ENCODE measurements at regions not wholly inside any gene's neighbourhood (a gene's known extent, or its start where the extent isn't known, plus 50 kb on each side); places are given as distances from the start of the nearest gene placed in this dataset.

- DNase-seq, result no peak
These were observed 288.6 kb downstream of the BAMBI start for GRCh38 chr10:28965937-28966336.

- peak; percentile 10 for DNase-seq
These were observed 289.7 kb downstream of the BAMBI start for GRCh38 chr10:28967031-28967430.

- DNase-seq, result no peak
These were observed 292.1 kb downstream of the BAMBI start for GRCh38 chr10:28969413-28969812.

- no peak for DNase-seq
These were observed 292.9 kb downstream of the BAMBI start for GRCh38 chr10:28970231-28970630.

- no peak for DNase-seq
These were observed 293.9 kb downstream of the BAMBI start for GRCh38 chr10:28971255-28971654.

GRCh38 chr10:28971764-28972163 lies 294.4 kb downstream of the BAMBI start:
- DNase-seq, result no peak

- no peak for DNase-seq
These were observed 296.1 kb downstream of the BAMBI start for GRCh38 chr10:28973309-28973972.

GRCh38 chr10:28975891-28976531 lies 298.7 kb downstream of the BAMBI start:
- DNase-seq, result peak; percentile 49

GRCh38 chr10:28977518-28977917 lies 300.2 kb downstream of the BAMBI start:
- DNase-seq, result no peak

- no peak for DNase-seq
These were observed 302.9 kb downstream of the BAMBI start for GRCh38 chr10:28980264-28980663.

GRCh38 chr10:28981007-28981406 lies 303.7 kb downstream of the BAMBI start:
- no peak for DNase-seq

- DNase-seq, result no peak
These were observed 305.7 kb downstream of the BAMBI start for GRCh38 chr10:28982974-28983373.

- DNase-seq, result no peak
These were observed 305.1 kb upstream of the LYZL1 start for GRCh38 chr10:28983799-28984198.

- peak; percentile 85 for DNase-seq
These were observed 304.4 kb upstream of the LYZL1 start for GRCh38 chr10:28984431-28984830.

GRCh38 chr10:28985137-28985885 lies 303.6 kb upstream of the LYZL1 start:
- no peak for DNase-seq

- DNase-seq, result no peak
These were observed 302.6 kb upstream of the LYZL1 start for GRCh38 chr10:28986117-28986792.

- DNase-seq, result no peak
These were observed 302.0 kb upstream of the LYZL1 start for GRCh38 chr10:28986856-28987255.

GRCh38 chr10:28987555-28988320 lies 301.1 kb upstream of the LYZL1 start:
- no peak for DNase-seq

- no peak for DNase-seq
These were observed 299.9 kb upstream of the LYZL1 start for GRCh38 chr10:28988980-28989379.

GRCh38 chr10:28991333-28992270 lies 297.3 kb upstream of the LYZL1 start:
- peak; percentile 90 for DNase-seq

- no peak for DNase-seq
These were observed 295.8 kb upstream of the LYZL1 start for GRCh38 chr10:28993056-28993455.
